GM18861 (cell line): ENCODE measurements at regions not wholly inside any gene's neighbourhood (a gene's known extent, or its start where the extent isn't known, plus 50 kb on each side); places are given as distances from the start of the nearest gene placed in this dataset.

Experiments used
- ATAC-seq: cut with Tn5 transposase; IDR thresholded peaks from one replicate; pipeline ENCODE4 v1.9.1; 2021; ENCODE audit not compliant: unreplicated experiment

DNA sequence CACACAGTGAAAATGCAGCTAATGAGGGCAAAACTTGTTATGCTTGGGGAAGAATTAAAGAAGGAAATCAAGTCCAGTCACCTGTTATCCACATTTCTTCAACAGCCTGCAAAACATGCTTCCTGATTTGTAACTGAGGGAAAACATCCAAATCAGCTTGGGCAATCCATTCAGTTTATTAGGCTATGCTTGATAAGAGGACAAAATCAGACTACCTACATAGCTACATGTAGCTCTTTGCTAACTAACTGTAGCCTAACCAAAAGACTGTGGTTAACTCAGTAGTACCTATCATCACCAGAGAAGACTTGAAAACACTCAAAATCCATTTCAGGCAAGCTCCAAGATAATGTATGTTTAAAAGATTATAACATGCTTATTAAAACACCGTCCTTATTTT, 436.4 kb downstream of the SHQ1 start:
- no peak for ATAC-seq

DNA sequence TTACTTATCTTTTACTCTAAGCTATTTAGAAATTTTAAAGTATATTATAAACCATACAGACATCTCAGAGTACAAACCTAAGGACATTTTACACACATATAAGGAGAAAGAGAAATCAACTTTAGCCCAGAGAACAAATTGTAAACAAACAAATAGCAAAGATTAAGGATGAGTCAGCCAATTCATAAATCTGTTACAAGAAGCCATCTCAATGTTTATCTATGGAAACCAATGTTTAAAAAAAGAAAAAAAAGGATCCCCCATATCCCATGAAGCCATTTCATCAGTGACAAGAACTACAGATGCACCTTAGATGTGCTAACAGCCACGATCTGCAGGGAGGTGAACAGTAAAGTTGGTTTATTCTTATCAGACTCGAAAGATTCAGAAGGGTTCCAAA, 437.1 kb downstream of the SHQ1 start:
- no peak for ATAC-seq

DNA sequence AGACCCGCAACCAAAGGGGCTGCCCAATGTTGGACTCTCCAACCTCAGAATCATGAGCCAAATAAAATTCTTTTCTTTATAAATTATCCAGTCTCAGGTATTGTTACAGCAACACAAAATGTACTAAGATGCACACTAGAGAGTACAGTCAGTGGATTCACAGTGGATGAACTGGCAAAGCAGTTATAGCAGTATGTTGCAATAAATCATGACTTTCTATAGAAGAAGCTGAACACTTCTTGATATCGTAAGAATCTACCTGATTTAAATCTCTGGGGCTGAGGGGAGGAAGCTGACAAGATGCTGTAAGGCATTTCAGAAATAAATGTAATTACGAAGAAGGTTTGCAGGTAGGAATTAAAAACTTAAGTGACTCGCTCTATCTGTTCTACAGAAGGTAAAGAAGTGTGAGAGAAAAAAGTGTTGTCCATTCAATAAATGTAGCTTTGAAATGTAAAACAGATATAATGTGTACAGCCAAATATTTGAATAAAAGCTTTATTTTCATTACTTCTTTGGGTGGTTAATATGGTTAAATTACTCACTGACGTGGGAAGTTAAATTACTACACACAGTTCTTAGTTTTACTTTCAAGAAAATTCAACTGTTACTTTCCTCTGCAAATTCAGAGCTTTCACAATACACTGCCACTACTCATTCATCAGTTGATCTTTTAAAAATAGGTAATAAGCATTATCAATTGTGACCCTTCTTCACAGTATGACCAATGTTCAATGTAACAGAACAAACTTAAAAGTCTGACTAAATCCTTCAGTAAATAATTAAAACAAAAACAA, 439.1 kb downstream of the SHQ1 start:
- no peak for ATAC-seq

DNA sequence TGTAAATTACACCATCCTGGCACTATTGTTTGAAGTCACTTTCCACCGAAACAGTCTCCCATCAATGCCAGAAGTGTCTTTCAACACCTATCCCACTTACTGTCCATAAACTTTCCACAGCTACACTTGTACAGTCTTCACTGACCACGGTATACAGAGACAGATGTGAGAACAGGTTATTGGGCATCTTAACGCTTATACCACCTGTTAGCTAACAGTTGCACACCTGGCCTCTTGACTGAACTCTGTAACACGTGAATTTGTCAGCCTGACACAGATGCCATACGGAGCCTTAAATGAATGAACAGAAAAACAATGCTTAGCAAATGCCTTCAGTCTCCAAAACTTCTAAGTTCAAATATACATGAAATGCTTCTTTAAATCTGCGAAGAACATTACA, 440.5 kb downstream of the SHQ1 start:
- ATAC-seq = no peak

DNA sequence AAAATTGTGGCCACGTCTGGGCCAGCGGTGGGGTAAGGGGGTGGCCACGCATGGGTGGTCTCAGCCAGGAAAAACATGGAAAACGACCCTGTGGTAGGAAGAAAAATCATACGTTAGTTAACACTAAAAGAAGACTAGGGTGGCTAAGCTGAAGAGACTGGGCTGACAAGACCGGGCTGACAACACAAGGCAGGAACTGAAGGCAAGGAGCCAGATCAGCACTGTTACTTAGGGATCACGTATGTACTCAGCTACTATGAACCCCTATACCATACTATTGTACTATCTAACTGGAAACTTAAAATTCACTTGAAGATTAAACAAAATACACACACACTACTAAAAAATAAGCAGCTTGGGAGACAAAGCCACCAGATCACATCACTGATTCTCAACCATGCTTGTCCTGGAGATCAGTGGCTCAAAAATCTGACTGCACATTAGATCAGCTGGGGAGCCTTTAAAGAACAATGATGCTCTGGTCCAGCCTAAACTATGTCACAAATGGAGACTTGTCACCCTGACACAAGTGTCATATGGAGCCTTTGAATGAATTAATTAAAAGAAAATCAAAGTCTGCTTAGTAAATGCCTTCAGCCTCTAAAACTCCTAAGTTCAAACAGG, 442.2 kb downstream of the SHQ1 start:
- no peak for ATAC-seq

DNA sequence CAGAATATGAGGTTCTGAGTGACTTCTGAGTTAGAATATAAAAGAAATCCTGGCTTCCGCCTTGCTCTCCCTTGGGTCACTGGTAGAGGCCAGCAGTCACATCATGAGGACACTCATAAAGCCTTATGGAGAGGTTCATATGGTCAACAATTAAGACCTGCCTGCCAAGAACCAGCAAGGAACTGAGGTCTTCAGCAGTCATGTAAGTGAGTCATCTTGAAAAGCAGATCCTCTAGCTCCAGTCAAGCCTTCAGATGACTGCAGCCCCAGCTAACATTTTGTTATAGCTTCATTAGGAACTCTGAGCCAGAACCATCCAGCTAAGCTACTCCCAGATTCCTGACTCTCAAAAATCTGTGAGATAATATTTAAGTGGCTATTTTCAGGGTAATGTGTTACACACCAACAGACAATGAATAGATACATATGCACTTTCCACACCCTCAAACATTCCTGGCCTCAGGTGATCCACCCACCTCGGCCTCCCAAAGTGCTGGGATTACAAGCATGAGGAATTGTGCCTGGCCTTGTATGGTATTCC, 447.2 kb downstream of the SHQ1 start:
- no peak for ATAC-seq

DNA sequence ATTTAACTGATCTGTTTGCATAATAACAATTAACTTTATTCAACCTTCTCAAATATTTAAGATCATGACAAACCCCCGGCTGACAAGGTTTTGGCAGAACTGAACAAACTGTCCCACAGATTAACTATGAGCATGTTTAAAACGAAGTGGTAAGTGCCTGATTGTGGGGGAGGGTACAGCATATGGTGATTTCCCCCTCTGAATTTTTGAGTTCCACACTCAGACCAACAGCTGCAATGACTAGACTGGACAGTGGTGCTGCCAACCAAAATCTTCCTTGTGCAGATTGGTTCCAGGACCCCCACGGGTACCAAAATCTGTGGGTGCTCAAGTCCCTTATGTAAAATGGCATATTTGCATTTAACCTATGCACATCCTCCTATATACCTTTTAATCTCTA, 449.5 kb downstream of the SHQ1 start:
- no peak for ATAC-seq

DNA sequence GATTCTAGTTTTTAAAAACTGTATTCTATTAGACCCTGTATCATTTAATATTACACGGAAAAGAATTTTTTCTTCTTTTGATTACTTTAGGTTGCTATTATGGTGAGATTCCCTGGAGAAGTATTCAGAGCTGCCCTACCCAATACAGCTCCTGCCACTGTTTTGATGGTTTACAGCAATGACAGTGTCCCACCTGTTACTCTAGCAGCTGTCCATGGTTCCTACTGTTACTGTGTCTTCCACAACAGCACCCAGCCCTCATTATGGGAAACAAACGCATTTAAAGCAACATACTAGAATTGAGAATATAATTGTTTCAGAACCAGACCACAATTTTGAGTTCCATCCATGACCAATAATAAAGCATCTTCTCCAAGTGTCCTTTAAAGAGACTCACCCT, 450.7 kb downstream of the SHQ1 start:
- ATAC-seq = no peak

DNA sequence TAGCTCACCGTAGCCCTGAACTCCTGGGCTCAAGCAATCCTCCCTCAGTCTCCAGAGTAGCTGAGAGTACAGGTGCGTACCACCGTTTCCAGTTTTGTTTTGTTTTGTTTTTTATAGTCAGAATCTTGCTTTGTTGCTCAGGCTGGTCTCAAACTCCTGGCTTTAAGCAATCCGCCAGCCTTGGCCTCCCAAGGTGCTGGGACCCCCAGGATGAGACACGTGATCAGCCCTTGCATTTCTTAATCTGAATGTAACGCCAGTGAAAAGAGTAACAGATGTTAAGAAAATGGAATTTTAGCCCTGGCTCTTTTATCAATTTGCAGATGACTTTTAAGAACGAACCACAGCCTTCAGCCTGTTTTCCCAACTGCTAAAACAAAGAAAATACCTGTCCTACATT, 451.3 kb downstream of the SHQ1 start:
- ATAC-seq = no peak

DNA sequence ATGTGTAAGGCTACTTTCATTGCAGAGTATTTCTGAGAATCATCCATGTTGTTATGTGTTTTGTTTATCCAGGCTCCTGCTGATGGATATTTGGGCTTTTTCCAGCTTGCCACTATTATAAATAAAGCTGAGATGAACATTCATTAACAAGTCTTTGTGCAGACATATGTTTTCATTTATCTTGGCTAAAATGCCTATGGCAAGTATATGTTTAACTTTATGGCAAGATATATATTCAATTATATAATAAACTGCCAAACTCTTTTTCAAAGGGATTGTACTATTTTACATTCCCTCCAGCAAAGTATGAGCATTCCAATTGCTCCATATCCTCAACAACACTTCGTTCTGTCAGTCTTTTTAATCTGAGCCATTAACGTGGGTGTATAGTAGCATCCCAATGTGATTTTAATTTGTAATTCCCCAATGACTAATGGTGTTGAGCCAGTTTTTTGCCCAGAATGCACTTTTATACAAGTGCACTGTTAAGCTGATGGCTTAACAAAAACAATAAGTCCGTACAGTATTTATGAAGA, 452.4 kb downstream of the SHQ1 start:
- ATAC-seq = no peak

DNA sequence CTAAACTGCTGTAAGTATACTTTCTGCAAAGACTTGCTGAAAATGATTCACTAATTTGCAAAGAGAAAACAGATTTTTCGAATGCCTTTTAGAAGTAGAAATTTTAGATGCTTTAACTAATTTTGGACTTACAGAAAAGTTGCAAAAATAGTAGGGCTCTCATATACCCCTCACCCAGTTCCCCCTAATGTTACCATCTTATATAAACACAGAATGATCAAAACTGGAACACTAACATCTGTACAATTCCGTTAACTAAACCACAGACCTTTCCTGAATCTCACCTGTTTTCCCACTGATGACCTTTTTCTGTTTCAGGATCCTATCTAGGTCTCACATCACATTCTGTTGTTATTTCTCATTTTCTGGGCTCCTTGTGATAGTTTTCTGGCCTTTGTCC, 454.8 kb downstream of the SHQ1 start:
- no peak for ATAC-seq

DNA sequence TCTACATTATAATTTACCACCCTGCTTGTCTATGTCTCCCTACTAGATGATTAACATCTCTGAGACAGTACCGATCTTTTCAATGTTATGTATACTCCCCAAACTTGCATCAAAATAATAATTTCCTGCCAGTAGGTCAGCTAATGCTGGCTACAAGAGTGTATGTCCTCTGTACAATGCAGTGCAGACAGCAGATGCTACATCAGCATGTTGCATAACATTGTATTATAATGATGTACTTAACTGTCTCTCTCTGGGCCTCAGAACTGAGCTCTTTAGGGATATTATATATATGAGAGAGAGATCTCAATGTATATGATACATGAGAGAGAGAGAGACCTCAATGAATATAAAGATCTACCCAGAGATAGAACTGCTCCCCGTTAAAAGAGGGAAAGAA, 456.6 kb downstream of the SHQ1 start:
- ATAC-seq = no peak

DNA sequence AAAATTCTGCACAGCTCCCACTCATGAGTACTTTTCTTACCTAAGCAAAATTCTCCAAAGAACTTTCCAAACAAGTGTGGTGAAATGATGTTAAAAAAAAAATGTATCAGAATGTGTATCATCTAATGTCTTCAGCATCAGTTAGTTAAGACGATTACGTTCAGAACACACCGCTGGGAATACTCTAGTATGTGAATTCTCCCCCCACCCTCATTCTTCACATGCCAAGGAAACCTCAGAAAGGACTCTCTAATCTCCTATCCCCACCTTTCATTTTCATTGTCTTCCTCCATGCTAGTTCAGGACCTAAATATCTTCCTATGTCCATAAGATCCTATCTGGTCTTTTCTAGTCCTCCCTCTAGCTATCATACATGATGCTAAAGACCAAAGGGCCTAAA, 457.4 kb downstream of the SHQ1 start:
- ATAC-seq = no peak

DNA sequence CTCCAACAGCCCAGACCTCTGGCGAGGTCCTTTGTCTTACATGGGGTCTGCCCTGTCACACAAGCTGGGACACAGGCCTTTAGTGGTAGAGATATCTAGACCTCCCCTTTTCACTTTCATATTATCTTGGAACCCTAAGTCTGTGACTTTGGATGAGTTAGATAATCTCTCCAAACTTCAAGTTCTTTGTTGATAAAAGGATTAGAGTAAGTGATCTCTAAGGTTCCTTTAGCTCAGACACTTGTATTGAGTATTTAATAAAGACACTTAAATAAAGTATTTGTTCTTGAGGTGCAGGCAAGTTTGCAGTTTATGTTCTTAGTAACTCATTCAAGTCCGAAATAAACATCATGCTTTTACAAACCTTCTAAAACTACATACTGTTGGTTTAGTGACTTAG, 459.6 kb downstream of the SHQ1 start:
- no peak for ATAC-seq

DNA sequence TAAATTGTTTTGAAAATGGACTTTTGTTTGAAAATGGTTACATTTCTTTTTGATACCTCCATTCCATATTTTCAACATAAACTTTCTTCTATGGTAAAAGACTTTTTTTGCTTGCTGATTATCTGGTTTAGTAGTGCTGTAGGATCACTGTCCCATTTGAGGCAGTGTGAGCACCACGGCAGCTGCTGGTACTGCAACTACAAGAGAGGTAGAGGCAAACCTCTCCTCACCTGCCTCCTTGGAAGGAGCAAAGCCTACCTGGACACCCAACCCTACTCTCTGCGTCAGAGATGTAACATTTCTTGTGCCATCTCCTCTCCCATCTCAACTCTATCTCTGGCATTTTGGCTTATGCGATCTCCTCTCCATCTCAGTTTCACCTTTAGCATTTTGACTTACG, 460.1 kb downstream of the SHQ1 start:
- no peak for ATAC-seq

DNA sequence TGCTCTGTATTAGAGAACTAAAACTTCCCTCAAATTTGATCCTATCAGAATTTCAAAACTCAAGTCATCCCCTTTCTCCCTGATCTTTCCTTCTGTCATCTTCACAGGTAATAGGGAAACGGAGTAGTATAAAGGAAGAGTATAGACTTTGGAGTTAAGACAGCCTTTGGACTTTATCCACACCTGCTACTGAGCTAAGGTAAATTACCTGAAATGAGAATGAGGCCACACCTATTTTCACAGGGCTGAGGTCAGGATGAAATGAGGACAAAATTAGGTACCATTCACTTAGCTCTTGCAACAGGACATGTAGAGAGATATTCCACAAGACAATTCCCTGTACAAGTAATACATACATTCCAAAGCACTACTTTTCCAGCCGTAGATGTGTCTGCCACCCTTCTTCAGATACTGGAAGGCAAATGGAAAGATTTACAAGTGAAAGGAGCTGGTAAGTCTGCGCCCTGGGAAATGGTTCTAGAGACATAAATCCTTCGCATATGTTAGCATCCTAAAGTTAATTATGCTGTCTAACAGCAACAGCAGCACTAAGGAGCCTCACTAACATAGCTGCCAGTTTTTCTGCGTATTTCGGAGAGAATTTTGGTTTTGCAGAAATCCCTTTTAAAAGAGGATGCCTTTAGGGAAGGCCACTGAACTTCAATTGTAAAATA, 461.8 kb downstream of the SHQ1 start:
- no peak for ATAC-seq

DNA sequence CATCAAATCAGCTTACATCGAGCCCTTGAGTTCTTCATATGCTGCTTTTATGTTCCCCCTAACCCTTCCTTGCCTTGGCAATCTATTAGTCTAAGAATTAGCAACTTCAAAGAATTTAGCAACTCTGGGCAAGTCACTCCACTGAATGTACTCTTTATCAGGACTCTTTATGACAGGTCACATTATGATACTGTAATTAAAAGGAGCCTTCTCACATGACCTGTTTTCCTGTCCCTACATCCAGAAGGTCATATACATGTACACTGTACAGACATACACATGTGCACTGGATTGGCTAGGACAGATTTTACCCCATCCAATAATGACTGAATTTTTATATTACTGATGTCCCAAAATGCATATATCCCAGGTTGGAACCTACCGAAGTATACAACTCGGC, 463.1 kb downstream of the SHQ1 start:
- no peak for ATAC-seq

DNA sequence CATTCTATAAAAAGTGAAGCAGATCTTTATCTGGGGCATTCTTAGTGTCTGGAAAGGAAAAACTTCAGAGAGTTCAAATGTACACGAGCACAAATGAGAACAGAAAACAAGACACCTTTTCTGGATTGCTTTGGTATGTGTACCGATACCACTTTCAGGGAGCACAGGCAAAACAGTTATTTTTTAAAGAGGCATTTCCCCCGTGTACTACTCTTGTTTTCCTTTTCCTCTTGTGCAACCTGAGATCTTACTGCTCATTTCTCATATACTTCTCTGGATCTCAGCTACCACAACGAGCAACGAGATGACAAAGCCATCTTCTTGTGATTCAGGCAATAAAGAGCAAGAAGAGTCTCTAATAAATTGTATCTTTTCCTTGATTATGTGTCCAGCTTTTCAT, 463.6 kb downstream of the SHQ1 start:
- ATAC-seq = no peak

DNA sequence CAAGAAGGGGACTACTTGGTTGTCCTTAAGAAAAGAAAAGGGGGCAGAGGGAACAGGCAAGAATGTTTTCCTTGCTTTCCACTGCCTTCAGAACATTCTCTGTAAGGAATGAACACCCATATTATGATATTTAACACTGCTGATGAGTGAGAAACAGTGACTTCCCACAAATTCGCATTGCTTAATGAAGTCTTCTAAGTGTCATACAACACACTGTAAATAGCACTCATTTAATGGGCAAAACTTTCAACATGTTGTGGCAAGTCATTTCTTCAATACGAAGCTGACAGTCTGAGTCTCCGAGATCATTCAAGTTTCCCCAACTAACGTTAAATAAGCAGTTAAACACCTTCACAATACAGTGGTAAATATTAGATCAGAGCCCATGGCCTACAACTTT, 464.4 kb downstream of the SHQ1 start:
- no peak for ATAC-seq

DNA sequence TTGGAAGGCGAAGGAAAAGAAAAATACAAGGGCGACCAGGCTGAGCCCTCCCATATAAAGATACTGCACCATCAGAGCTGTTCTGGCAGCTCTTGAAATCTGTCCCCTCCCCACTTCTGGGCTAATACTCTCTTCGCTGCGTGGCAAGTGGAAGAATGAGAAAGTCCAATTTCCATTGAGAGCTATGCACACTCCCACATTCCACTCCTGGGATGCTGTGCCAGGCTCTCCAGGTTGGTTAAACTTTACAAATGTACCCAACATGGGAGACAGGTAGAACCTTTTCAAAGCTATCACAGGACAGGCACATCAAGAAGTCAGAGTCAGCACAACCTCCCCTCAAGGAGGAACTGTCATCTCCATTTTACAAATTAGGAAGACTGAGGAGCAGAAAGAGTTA, 465.0 kb downstream of the SHQ1 start:
- no peak for ATAC-seq

DNA sequence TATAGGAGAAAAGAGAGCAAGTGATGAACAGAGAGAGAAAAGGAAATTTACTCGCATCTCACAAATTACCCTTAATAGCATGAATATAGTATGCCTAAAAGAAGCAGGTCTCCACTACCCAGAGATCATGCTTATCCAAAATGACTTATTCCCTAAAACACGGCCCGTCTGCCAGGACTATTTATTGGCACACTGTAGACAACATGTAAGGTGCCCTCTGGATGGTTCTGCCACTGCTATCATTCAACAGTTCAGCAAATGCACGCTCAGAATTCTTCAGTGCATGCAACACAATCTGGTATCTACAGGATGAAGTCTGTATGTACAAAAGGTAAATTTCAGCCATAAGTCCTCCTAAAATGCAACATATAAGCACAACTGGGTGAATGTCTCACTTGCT, 465.8 kb downstream of the SHQ1 start:
- ATAC-seq = no peak

DNA sequence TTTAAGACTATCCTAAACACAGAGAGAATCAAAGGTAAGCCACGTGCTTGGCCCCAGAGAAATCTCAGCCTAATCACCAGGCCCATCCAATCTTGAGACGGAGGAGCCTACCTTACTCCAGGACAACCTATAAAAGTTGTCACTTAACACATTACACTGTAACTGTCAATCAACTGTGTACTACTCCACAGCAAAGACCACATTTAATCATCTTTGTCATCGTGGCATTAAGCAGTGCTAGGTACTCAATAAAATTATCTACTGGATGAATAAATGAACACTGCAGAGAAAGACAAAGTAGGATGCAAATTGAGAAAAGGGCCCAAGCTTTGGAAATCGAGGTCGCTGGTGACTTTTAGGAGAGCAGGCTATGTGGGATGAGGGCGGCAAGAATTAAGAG, 466.7 kb downstream of the SHQ1 start:
- no peak for ATAC-seq
